ENCODE measurements at regions not wholly inside any gene's neighbourhood (a gene's known extent, or its start where the extent isn't known, plus 50 kb on each side); places are given as distances from the start of the nearest gene placed in this dataset.
"Not testable (repeated sequence)": the region's sequence is repeated elsewhere in the genome, so short reads cannot be mapped to it uniquely, and the experiment has no call there.

DNA sequence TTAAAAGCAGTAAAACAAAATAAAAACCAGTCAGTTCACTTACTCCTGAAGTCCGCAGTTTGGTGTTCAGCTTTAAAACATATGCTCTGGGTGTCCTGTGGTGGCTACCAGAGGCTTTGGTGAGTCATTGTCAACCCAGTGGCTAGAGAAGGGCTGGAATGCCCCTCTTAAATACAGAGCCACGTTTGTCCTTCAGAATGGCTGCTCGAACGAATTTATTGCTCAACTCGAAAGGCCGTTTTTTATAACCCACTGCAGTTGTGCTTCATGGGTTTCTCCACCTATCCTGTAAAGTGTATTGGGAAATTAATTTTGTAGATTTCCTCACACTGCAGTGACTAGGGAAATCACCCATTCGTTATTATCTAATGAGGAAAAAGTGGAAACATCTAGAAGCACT, 66.8 kb upstream of the PRSS12 start:
- TF ChIP-seq, protein P1, sequence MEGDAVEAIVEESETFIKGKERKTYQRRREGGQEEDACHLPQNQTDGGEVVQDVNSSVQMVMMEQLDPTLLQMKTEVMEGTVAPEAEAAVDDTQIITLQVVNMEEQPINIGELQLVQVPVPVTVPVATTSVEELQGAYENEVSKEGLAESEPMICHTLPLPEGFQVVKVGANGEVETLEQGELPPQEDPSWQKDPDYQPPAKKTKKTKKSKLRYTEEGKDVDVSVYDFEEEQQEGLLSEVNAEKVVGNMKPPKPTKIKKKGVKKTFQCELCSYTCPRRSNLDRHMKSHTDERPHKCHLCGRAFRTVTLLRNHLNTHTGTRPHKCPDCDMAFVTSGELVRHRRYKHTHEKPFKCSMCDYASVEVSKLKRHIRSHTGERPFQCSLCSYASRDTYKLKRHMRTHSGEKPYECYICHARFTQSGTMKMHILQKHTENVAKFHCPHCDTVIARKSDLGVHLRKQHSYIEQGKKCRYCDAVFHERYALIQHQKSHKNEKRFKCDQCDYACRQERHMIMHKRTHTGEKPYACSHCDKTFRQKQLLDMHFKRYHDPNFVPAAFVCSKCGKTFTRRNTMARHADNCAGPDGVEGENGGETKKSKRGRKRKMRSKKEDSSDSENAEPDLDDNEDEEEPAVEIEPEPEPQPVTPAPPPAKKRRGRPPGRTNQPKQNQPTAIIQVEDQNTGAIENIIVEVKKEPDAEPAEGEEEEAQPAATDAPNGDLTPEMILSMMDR (IDR thresholded peaks at IDR 0.05 in 8 of 11, conservative IDR thresholded peaks at IDR 0.05 in 3 of 11): not testable (repeated sequence)
- not testable (repeated sequence) for TF ChIP-seq POLR2A, POLR2AphosphoS5 (IDR thresholded peaks at IDR 0.05)

All from spleen (tissue), 7 donors.